NB4 (cell line): ENCODE measurements at regions not wholly inside any gene's neighbourhood (a gene's known extent, or its start where the extent isn't known, plus 50 kb on each side); places are given as distances from the start of the nearest gene placed in this dataset.

Source experiments
- CTCF ChIP-seq: IDR thresholded peaks from one replicate; pipeline ENCODE4 v1.5.1; 2012; ENCODE audit warnings: low read depth, low read length
- MYC ChIP-seq: IDR thresholded peaks from 2 replicates; pipeline ENCODE4 v1.6.1; 2011; ENCODE audit warnings: low read depth, low read length
- POLR2A ChIP-seq: IDR thresholded peaks from 2 replicates; pipeline ENCODE4 v1.6.1; 2011; ENCODE audit warnings: mild to moderate bottlenecking; ENCODE audit not compliant: insufficient read length; ENCODE audit errors: extremely low read depth

DNA sequence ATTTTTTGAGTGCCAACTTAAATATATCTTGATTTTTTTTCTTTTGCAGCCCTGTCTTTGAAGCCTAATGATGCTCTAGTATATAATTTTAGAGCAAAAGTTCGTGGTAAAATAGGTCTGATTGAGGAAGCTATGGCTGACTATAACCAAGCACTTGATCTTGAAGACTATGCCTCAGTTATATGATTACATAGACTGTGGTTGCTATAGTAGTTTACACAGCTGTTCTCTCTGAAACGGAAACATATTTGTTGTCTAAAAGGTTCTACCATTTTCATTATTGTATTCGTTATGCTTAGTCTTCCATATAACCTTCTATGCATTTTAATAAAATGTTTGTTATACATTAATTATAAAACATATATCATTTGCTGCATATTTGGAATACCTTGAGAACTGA lies 246.7 kb downstream of the TTC6 start:
- no peak for TF ChIP-seq CTCF
- TF ChIP-seq POLR2A, result no peak
- TF ChIP-seq MYC, result no peak
